ENCODE measurements at regions not wholly inside any gene's neighbourhood (a gene's known extent, or its start where the extent isn't known, plus 50 kb on each side); places are given as distances from the start of the nearest gene placed in this dataset.

- no peak for DNase-seq
These were observed 56.7 kb upstream of the NTPCR start for GRCh38 chr1:232893481-232894313.

- DNase-seq = no peak
These were observed 56.0 kb upstream of the NTPCR start for GRCh38 chr1:232894436-232894835.

GRCh38 chr1:232897949-232898465 lies 52.4 kb upstream of the NTPCR start:
- DNase-seq = no peak

- no peak for DNase-seq
These were observed 51.1 kb upstream of the NTPCR start for GRCh38 chr1:232899268-232899667.

- no peak for DNase-seq
These were observed 50.6 kb upstream of the NTPCR start for GRCh38 chr1:232899839-232900238.

All from amniotic stem cell (primary cell).